HepG2 (cell line): ENCODE measurements at regions not wholly inside any gene's neighbourhood (a gene's known extent, or its start where the extent isn't known, plus 50 kb on each side); places are given as distances from the start of the nearest gene placed in this dataset.

ENCODE experiments used
- ATAC-seq: fragments of 200-7000 bp; cut with Tn5 transposase; 3 replicates; pipeline ENCODE4 v1.9.1; 2020; ENCODE audit warnings: mild to moderate bottlenecking, moderate library complexity
- BruUV-seq: library from RNA; stranded (reverse); fragments of 400-500 nt; replicated peaks from 2 replicates; lab custom pipeline; 2021; lab: Mats Ljungman, UMichigan
- CTCF ChIA-PET: fragments of 300-600 bp; formaldehyde crosslinking; extraction: SDS; loops from one replicate; lab custom pipeline; 2021; ENCODE audit warnings: low total read pairs, inconsistent platforms, low intra/inter-chr PET ratio; lab: Yijun Ruan, JAX
- POLR2A ChIA-PET: fragments of 350-600 bp; sonication (Branson Sonifier 250); formaldehyde crosslinking; loops from one replicate; lab custom pipeline; 2020; ENCODE audit warnings: antibody characterized with exemption, inconsistent platforms; lab: Yijun Ruan, JAX
- DNase-seq: peaks from one replicate; pipeline ENCODE4 v3.0.0-alpha.2; 2015; ENCODE audit warnings: low spot score
- FAIRE-seq: peaks from 3 replicates; lab custom pipeline; 2011; peaks lifted over from hg19 to GRCh38; lab: Jason Lieb, UNC
- H2AFZ ChIP-seq: one replicate; pipeline ENCODE4 v1.6.1; 2011; ENCODE audit warnings: low read length, inconsistent platforms
- H3K27ac ChIP-seq: fragments of 300-600 bp; 3 replicates; pipeline ENCODE4 v1.8.0; 2011; ENCODE audit warnings: mixed run types, mild to moderate bottlenecking, mixed read lengths, low read length, inconsistent platforms; ENCODE audit not compliant: insufficient read depth; ENCODE audit errors: extremely low read length
- H3K27me3 ChIP-seq, 2 experiments: fragments of 200-600 bp in 1 of 2; 2 replicates in 1 of 2; 3 replicates in 1 of 2; pipeline versions ENCODE4 v1.6.0 to v1.8.0; 2011; ENCODE audit warnings: low read length in 2 of 2, mild to moderate bottlenecking in 2 of 2, moderate library complexity in 2 of 2, inconsistent platforms in 1 of 2; ENCODE audit not compliant: insufficient read depth in 2 of 2, control insufficient read depth in 1 of 2
- H3K36me3 ChIP-seq, 2 experiments: fragments of 200-600 bp in 1 of 2; replicated peaks in 1 of 2; 2 replicates in 1 of 2; 3 replicates in 1 of 2; pipeline versions ENCODE4 v1.5.1 to v1.8.0; 2011; ENCODE audit warnings: low read length in 2 of 2, inconsistent platforms in 1 of 2; ENCODE audit not compliant: insufficient read depth in 2 of 2, control insufficient read depth in 1 of 2
- H3K4me1 ChIP-seq: 2 replicates; pipeline ENCODE4 v1.5.1; 2012; ENCODE audit warnings: low read length, inconsistent platforms; ENCODE audit not compliant: insufficient read depth
- H3K4me2 ChIP-seq: 2 replicates; pipeline ENCODE4 v1.6.0; 2011; ENCODE audit warnings: low read depth, low read length, inconsistent platforms
- H3K4me3 ChIP-seq, 3 experiments: fragments of 200-600 bp in 1 of 3; sonication (generic), shearing (Covaris generic) in 1 of 3; replicated peaks in 1 of 3; 2 replicates each; pipeline ENCODE4 v1.5.1; 2011 to 2016; ENCODE audit warnings: low read length in 3 of 3, inconsistent platforms in 2 of 3, low read depth in 2 of 3, mild to moderate bottlenecking in 2 of 3, control low read depth in 1 of 3, mixed read lengths in 1 of 3; ENCODE audit not compliant: insufficient read depth in 1 of 3
- H3K79me2 ChIP-seq: one replicate; pipeline ENCODE4 v1.6.1; 2011; ENCODE audit warnings: low read length, inconsistent platforms; ENCODE audit not compliant: insufficient read depth
- H3K9ac ChIP-seq: 2 replicates; pipeline ENCODE4 v1.6.0; 2011; ENCODE audit warnings: mild to moderate bottlenecking, low read depth, low read length, inconsistent platforms; ENCODE audit not compliant: insufficient read depth
- H3K9me3 ChIP-seq: 2 replicates; pipeline ENCODE4 v1.5.1; 2012; ENCODE audit warnings: mild to moderate bottlenecking, low read length
- H4K20me1 ChIP-seq: 2 replicates; pipeline ENCODE4 v1.6.0; 2011; ENCODE audit warnings: inconsistent platforms, mild to moderate bottlenecking, low read length, moderate library complexity; ENCODE audit not compliant: insufficient read depth
- whole genome bisulfite sequencing: methylation state at CpG from one replicate; pipeline ENCODE4 v1.1.6; 2017; ENCODE audit warnings: low lambda C conversion rate; 5-methylcytosine and 5-hydroxymethylcytosine counted together
- in situ Hi-C: cut with HindIII; loops from 2 replicates; pipeline ENCODE4 v1.10.0; 2017; ENCODE audit warnings: low pct_unique_long_range_greater_than_20kb; ENCODE audit not compliant: extremely low pct_ligation_motif_present
- intact Hi-C: fragments of 100-400 bp; cut with micrococcal nuclease; formaldehyde crosslinking; loops from one replicate; pipeline ENCODE4 v1.10.0; 2022; ENCODE audit not compliant: unreplicated experiment
- TF ChIP-seq, protein P1 (sequence below): sonication (generic); formaldehyde crosslinking; IDR thresholded peaks from 2 replicates; pipeline ENCODE4 v1.4.0; 2020; ENCODE audit warnings: missing genetic modification reagents
- TF ChIP-seq, protein P2 (sequence below): IDR thresholded peaks from 2 replicates; pipeline ENCODE4 v1.6.1; 2016; ENCODE audit warnings: missing compliant biosample characterization, missing genetic modification reagents, borderline replicate concordance

DNA sequence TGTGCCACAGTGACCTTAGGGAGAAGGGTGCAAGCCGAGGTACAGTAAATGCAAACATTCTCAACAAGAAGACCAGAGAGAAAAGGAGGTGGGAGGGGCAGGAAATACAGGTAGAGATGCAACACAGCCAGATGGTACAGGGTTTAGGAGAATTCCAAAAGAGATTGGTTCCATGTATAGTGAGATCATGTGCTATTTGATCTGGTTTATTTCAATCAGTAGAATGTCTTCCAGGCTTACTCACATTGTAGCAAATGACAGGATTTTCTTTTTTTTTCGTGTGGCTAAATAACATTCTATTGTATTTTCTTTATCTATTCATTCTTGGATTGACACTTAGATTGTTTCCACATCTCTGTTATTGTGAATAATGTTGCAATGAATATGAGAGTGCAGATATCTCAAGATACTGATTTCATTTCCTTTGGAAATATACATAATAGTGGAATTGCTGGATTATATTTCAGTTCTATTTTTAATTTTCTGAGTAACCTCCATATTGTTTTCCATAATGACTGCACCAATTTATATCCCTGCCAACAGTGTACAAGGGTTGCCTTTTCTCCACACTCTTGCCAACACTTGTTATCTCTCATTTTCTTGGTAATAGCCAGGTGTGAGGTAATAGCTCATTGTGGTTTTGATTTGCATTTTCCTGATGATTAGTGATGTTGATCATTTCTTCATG, 107.8 kb upstream of the GAS1 start (continued):
- TF ChIP-seq, protein P1, sequence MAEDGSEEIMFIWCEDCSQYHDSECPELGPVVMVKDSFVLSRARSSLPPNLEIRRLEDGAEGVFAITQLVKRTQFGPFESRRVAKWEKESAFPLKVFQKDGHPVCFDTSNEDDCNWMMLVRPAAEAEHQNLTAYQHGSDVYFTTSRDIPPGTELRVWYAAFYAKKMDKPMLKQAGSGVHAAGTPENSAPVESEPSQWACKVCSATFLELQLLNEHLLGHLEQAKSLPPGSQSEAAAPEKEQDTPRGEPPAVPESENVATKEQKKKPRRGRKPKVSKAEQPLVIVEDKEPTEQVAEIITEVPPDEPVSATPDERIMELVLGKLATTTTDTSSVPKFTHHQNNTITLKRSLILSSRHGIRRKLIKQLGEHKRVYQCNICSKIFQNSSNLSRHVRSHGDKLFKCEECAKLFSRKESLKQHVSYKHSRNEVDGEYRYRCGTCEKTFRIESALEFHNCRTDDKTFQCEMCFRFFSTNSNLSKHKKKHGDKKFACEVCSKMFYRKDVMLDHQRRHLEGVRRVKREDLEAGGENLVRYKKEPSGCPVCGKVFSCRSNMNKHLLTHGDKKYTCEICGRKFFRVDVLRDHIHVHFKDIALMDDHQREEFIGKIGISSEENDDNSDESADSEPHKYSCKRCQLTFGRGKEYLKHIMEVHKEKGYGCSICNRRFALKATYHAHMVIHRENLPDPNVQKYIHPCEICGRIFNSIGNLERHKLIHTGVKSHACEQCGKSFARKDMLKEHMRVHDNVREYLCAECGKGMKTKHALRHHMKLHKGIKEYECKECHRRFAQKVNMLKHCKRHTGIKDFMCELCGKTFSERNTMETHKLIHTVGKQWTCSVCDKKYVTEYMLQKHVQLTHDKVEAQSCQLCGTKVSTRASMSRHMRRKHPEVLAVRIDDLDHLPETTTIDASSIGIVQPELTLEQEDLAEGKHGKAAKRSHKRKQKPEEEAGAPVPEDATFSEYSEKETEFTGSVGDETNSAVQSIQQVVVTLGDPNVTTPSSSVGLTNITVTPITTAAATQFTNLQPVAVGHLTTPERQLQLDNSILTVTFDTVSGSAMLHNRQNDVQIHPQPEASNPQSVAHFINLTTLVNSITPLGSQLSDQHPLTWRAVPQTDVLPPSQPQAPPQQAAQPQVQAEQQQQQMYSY (CRISPR knock-in tag) = no peak

DNA sequence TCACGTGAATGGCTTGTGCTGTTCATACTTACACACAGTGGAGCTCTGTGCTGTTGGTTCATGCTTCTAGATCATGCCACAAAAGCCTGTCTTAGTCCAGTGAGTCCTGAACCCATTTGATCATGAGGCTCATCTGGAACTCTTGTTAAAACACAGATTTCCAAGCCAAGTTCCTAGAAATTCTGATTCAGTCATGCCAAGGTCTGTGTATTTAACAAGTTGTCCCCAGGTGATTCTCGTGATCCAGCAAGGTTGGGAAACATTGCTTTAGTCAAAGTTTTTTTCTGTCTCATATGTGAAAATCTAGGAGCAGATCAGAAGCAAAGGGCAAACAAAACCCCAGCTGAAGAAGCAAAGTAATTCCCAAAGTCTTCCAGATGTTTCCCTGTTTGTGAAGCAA, 112.5 kb upstream of the GAS1 start:
- DNase-seq (no peak), FAIRE-seq (no peak), ATAC-seq (no peak)
- in situ Hi-C loops (no loop called here), intact Hi-C loops (no loop called here)
- H2AFZ ChIP-seq = no peak overlapping the region
- no peaks in the 10 kb centered on the region for H3K36me3 ChIP-seq
- BruUV-seq = no TSS peak
- CTCF ChIA-PET = no interaction called here
- WGBS = 0% methylated on average over 2 of the region's 2 CpGs
- no peaks in the 10 kb centered on the region for H3K9me3 ChIP-seq
- peaks cover 0 to 5% of the 10 kb centered on the region in 2 experiments; a peak in 1 of 5 replicates for H3K27me3 ChIP-seq
- TF ChIP-seq, protein P2, sequence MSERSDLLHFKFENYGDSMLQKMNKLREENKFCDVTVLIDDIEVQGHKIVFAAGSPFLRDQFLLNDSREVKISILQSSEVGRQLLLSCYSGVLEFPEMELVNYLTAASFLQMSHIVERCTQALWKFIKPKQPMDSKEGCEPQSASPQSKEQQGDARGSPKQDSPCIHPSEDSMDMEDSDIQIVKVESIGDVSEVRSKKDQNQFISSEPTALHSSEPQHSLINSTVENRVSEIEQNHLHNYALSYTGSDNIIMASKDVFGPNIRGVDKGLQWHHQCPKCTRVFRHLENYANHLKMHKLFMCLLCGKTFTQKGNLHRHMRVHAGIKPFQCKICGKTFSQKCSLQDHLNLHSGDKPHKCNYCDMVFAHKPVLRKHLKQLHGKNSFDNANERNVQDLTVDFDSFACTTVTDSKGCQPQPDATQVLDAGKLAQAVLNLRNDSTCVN (CRISPR knock-in tag) = no peak
- POLR2A ChIA-PET = no interaction called here
- H3K27ac ChIP-seq = no peak overlapping the region
- no peak overlapping the region for H3K4me2 ChIP-seq
- H3K9ac ChIP-seq = no peak overlapping the region
- H3K4me3 ChIP-seq = no peak overlapping the region
- no peaks in the 10 kb centered on the region for H3K4me1 ChIP-seq
- no peaks in the 10 kb centered on the region for H3K79me2 ChIP-seq
- H4K20me1 ChIP-seq = no peaks in the 10 kb centered on the region
